NCI-H1092 treated with DMSO at 0.1 percent for 48 hours (cell line): ENCODE measurements at regions not wholly inside any gene's neighbourhood (a gene's known extent, or its start where the extent isn't known, plus 50 kb on each side); places are given as distances from the start of the nearest gene placed in this dataset.

Experiments
- DNase-seq: peaks from one replicate; lab custom pipeline; 2025; lab: John Stamatoyannopoulos, UW

GRCh38 chr3:103057003-103057402 is 622.2 kb downstream of the ZPLD1 start:
- DNase-seq: no peak

- DNase-seq: no peak
Measured at GRCh38 chr3:103057487-103057886, 622.7 kb downstream of the ZPLD1 start.

GRCh38 chr3:103059432-103059831 is 624.6 kb downstream of the ZPLD1 start:
- no peak for DNase-seq

GRCh38 chr3:103060242-103060641 is 625.4 kb downstream of the ZPLD1 start:
- no peak for DNase-seq

- DNase-seq: no peak
Measured at GRCh38 chr3:103067963-103068362, 633.1 kb downstream of the ZPLD1 start.

GRCh38 chr3:103075282-103075681 is 640.5 kb downstream of the ZPLD1 start:
- no peak for DNase-seq

GRCh38 chr3:103077910-103078309 is 643.1 kb downstream of the ZPLD1 start:
- DNase-seq: no peak

GRCh38 chr3:103082501-103082900 is 647.7 kb downstream of the ZPLD1 start:
- DNase-seq: no peak

GRCh38 chr3:103083848-103084631 is 649.2 kb downstream of the ZPLD1 start:
- no peak for DNase-seq

- DNase-seq: no peak
Measured at GRCh38 chr3:103085465-103085864, 650.6 kb downstream of the ZPLD1 start.

GRCh38 chr3:103089758-103090157 is 654.9 kb downstream of the ZPLD1 start:
- DNase-seq: no peak

- DNase-seq: no peak
Measured at GRCh38 chr3:103105206-103105605, 670.4 kb downstream of the ZPLD1 start.

- DNase-seq: no peak
Measured at GRCh38 chr3:103112273-103112672, 677.5 kb downstream of the ZPLD1 start.

- no peak for DNase-seq
Measured at GRCh38 chr3:103126115-103126514, 691.3 kb downstream of the ZPLD1 start.

- DNase-seq: no peak
Measured at GRCh38 chr3:103127098-103127630, 692.3 kb downstream of the ZPLD1 start.

- DNase-seq: no peak
Measured at GRCh38 chr3:103127737-103128136, 692.9 kb downstream of the ZPLD1 start.

- no peak for DNase-seq
Measured at GRCh38 chr3:103134023-103134724, 699.4 kb downstream of the ZPLD1 start.

- no peak for DNase-seq
Measured at GRCh38 chr3:103136621-103137020, 701.8 kb downstream of the ZPLD1 start.

GRCh38 chr3:103137830-103138229 is 703.0 kb downstream of the ZPLD1 start:
- DNase-seq: no peak

GRCh38 chr3:103158183-103158582 is 723.4 kb downstream of the ZPLD1 start:
- DNase-seq: no peak

GRCh38 chr3:103166890-103167289 is 732.1 kb downstream of the ZPLD1 start:
- no peak for DNase-seq

GRCh38 chr3:103167850-103168249 is 733.0 kb downstream of the ZPLD1 start:
- no peak for DNase-seq

- no peak for DNase-seq
Measured at GRCh38 chr3:103169289-103169688, 734.5 kb downstream of the ZPLD1 start.
